Neural crest cell (in vitro differentiated cells): ENCODE measurements at regions not wholly inside any gene's neighbourhood (a gene's known extent, or its start where the extent isn't known, plus 50 kb on each side); places are given as distances from the start of the nearest gene placed in this dataset.
"Not testable (repeated sequence)": the region's sequence is repeated elsewhere in the genome, so short reads cannot be mapped to it uniquely, and the experiment has no call there.

Experiments
- DNase-seq: peaks from one replicate; pipeline ENCODE4 v3.0.0; 2021; ENCODE audit warnings: low read depth, mixed read lengths, low spot score
- H3K27ac Mint-ChIP-seq: one replicate; pipeline ENCODE4 v1.8.0; 2021; ENCODE audit warnings: mild to moderate bottlenecking, mixed read lengths; ENCODE audit not compliant: unreplicated experiment
- H3K27me3 Mint-ChIP-seq: 2 replicates; pipeline ENCODE4 v1.8.0; 2021; ENCODE audit warnings: low read depth, mild to moderate bottlenecking, mixed read lengths
- H3K36me3 Mint-ChIP-seq: 2 replicates; pipeline ENCODE4 v1.8.0; 2021; ENCODE audit warnings: low read depth, mild to moderate bottlenecking, mixed read lengths
- H3K4me1 Mint-ChIP-seq: 2 replicates; pipeline ENCODE4 v1.8.0; 2021; ENCODE audit warnings: mixed read lengths
- H3K4me3 Mint-ChIP-seq: one replicate; pipeline ENCODE4 v1.8.0; 2021; ENCODE audit warnings: mild to moderate bottlenecking, mixed read lengths
- H3K9me3 Mint-ChIP-seq: 2 replicates; pipeline ENCODE4 v1.8.0; 2021; ENCODE audit warnings: mixed read lengths
- CTCF ChIP-seq: fragments of 200-600 bp; sonication (generic); conservative IDR thresholded peaks from 2 replicates; pipeline ENCODE4 v1.5.0; 2021; ENCODE audit warnings: antibody characterized with exemption, mild to moderate bottlenecking

- TF ChIP-seq CTCF = no peak
- Mint-ChIP-seq H3K36me3 (no peaks in the 10 kb centered on the region), H3K27me3 (no peaks in the 10 kb centered on the region), H3K4me1 (no peaks in the 10 kb centered on the region), H3K27ac (no peak overlapping the region), H3K9me3 (no peaks in the 10 kb centered on the region), H3K4me3 (no peak overlapping the region)
- DNase-seq = no peak
Observed at GRCh38 chr2:192953116-192953515, 758.4 kb upstream of the TMEFF2 start.

GRCh38 chr2:192952245-192952644 lies 757.5 kb upstream of the TMEFF2 start:
- Mint-ChIP-seq H3K4me3 (no peak overlapping the region), H3K9me3 (no peaks in the 10 kb centered on the region), H3K4me1 (no peaks in the 10 kb centered on the region), H3K36me3 (no peaks in the 10 kb centered on the region), H3K27me3 (no peaks in the 10 kb centered on the region), H3K27ac (no peak overlapping the region)
- DNase-seq = no peak
- no peak for TF ChIP-seq CTCF

GRCh38 chr2:192948316-192948715 lies 753.6 kb upstream of the TMEFF2 start:
- TF ChIP-seq CTCF = no peak
- Mint-ChIP-seq H3K4me3 (no peak overlapping the region), H3K36me3 (no peaks in the 10 kb centered on the region), H3K4me1 (no peaks in the 10 kb centered on the region), H3K9me3 (no peaks in the 10 kb centered on the region), H3K27ac (no peak overlapping the region), H3K27me3 (no peaks in the 10 kb centered on the region)
- no peak for DNase-seq

GRCh38 chr2:192947352-192947751 lies 752.6 kb upstream of the TMEFF2 start:
- H3K36me3 Mint-ChIP-seq = no peaks in the 10 kb centered on the region
- no peak overlapping the region for H3K27ac Mint-ChIP-seq
- TF ChIP-seq CTCF = no peak

GRCh38 chr2:192940767-192941166 lies 746.0 kb upstream of the TMEFF2 start:
- no peak for TF ChIP-seq CTCF
- no peaks in the 10 kb centered on the region for H3K9me3 Mint-ChIP-seq
- H3K27ac Mint-ChIP-seq = no peak overlapping the region
- DNase-seq = no peak
- H3K4me1 Mint-ChIP-seq = no peaks in the 10 kb centered on the region
- no peak overlapping the region for H3K4me3 Mint-ChIP-seq
- H3K36me3 Mint-ChIP-seq = no peaks in the 10 kb centered on the region
- no peaks in the 10 kb centered on the region for H3K27me3 Mint-ChIP-seq

More at GRCh38 chr2:192947352-192947751, 752.6 kb upstream of the TMEFF2 start:
- no peak for DNase-seq
- no peak overlapping the region for H3K4me3 Mint-ChIP-seq
- H3K27me3 Mint-ChIP-seq = no peaks in the 10 kb centered on the region
- H3K9me3 Mint-ChIP-seq = no peaks in the 10 kb centered on the region
- H3K4me1 Mint-ChIP-seq = no peaks in the 10 kb centered on the region

GRCh38 chr2:192932376-192932775 lies 737.6 kb upstream of the TMEFF2 start:
- DNase-seq = no peak
- TF ChIP-seq CTCF = no peak
- Mint-ChIP-seq H3K4me1 (no peaks in the 10 kb centered on the region), H3K36me3 (peaks cover 3% of the 10 kb centered on the region), H3K27me3 (no peaks in the 10 kb centered on the region), H3K9me3 (no peaks in the 10 kb centered on the region), H3K4me3 (no peak overlapping the region), H3K27ac (no peak overlapping the region)

GRCh38 chr2:192921631-192922030 lies 726.9 kb upstream of the TMEFF2 start:
- H3K36me3 Mint-ChIP-seq, H3K4me1 Mint-ChIP-seq, H3K27me3 Mint-ChIP-seq, H3K27ac Mint-ChIP-seq, H3K4me3 Mint-ChIP-seq, H3K9me3 Mint-ChIP-seq, DNase-seq: not testable (repeated sequence)
